HG03196 (cell line): ENCODE measurements at regions not wholly inside any gene's neighbourhood (a gene's known extent, or its start where the extent isn't known, plus 50 kb on each side); places are given as distances from the start of the nearest gene placed in this dataset.
"Not testable (repeated sequence)": the region's sequence is repeated elsewhere in the genome, so short reads cannot be mapped to it uniquely, and the experiment has no call there.

Experiments
- ATAC-seq: cut with Tn5 transposase; IDR thresholded peaks from one replicate; pipeline ENCODE4 v1.9.1; 2021; ENCODE audit not compliant: unreplicated experiment

- ATAC-seq = no peak
These were observed 317.1 kb upstream of the SPRED2 start for GRCh38 chr2:65749545-65749944.

- ATAC-seq = not testable (repeated sequence)
These were observed 315.5 kb upstream of the SPRED2 start for GRCh38 chr2:65747875-65748274.

- no peak for ATAC-seq
These were observed 314.7 kb upstream of the SPRED2 start for GRCh38 chr2:65746931-65747675.

GRCh38 chr2:65744477-65745200 lies 312.2 kb upstream of the SPRED2 start:
- ATAC-seq = no peak

- no peak for ATAC-seq
These were observed 310.6 kb upstream of the SPRED2 start for GRCh38 chr2:65742977-65743376.

GRCh38 chr2:65739927-65740326 lies 307.5 kb upstream of the SPRED2 start:
- no peak for ATAC-seq

- no peak for ATAC-seq
These were observed 305.1 kb upstream of the SPRED2 start for GRCh38 chr2:65737452-65738011.

- no peak for ATAC-seq
These were observed 299.1 kb upstream of the SPRED2 start for GRCh38 chr2:65731476-65731875.

GRCh38 chr2:65730186-65730585 lies 297.8 kb upstream of the SPRED2 start:
- ATAC-seq = no peak

- ATAC-seq = no peak
These were observed 296.8 kb upstream of the SPRED2 start for GRCh38 chr2:65729246-65729645.

- no peak for ATAC-seq
These were observed 296.2 kb upstream of the SPRED2 start for GRCh38 chr2:65728477-65729180.

GRCh38 chr2:65727816-65728215 lies 295.4 kb upstream of the SPRED2 start:
- ATAC-seq = no peak

GRCh38 chr2:65727381-65727780 lies 295.0 kb upstream of the SPRED2 start:
- no peak for ATAC-seq

GRCh38 chr2:65724752-65725151 lies 292.4 kb upstream of the SPRED2 start:
- no peak for ATAC-seq

- ATAC-seq = no peak
These were observed 291.9 kb upstream of the SPRED2 start for GRCh38 chr2:65724336-65724735.

GRCh38 chr2:65722028-65722778 lies 289.8 kb upstream of the SPRED2 start:
- no peak for ATAC-seq

- ATAC-seq = no peak
These were observed 284.3 kb upstream of the SPRED2 start for GRCh38 chr2:65716698-65717097.

GRCh38 chr2:65715323-65715722 lies 282.9 kb upstream of the SPRED2 start:
- ATAC-seq = no peak

GRCh38 chr2:65714866-65715265 lies 282.5 kb upstream of the SPRED2 start:
- ATAC-seq = no peak

- no peak for ATAC-seq
These were observed 279.5 kb upstream of the SPRED2 start for GRCh38 chr2:65711863-65712262.

GRCh38 chr2:65710779-65711295 lies 278.4 kb upstream of the SPRED2 start:
- ATAC-seq = no peak
